MM.1S (cell line): ENCODE measurements at regions not wholly inside any gene's neighbourhood (a gene's known extent, or its start where the extent isn't known, plus 50 kb on each side); places are given as distances from the start of the nearest gene placed in this dataset.

Experiments used
- CTCF ChIP-seq: fragments of 300-600 bp; sonication (generic); IDR thresholded peaks from 2 replicates; pipeline ENCODE4 v1.5.1; 2016; ENCODE audit warnings: antibody characterized with exemption, low read length, mixed read lengths
- EZH2 ChIP-seq: fragments of 300-600 bp; sonication (generic); optimal IDR thresholded peaks from 2 replicates; pipeline ENCODE3; 2017; ENCODE audit warnings: low read depth, mild to moderate bottlenecking, antibody characterized with exemption, low read length, mixed read lengths

GRCh38 chr6:6808915-6809314, 220.4 kb downstream of the LY86 start:
- TF ChIP-seq CTCF (no peak), EZH2 (no peak)
